SH-SY5Y (cell line): ENCODE measurements at regions not wholly inside any gene's neighbourhood (a gene's known extent, or its start where the extent isn't known, plus 50 kb on each side); places are given as distances from the start of the nearest gene placed in this dataset.
A peak's percentile ranks its signal among the peaks of the same experiment; 100 is the strongest.

ENCODE experiments used
- GATA2 ChIP-seq: IDR thresholded peaks from 2 replicates; pipeline ENCODE4 v1.6.1; 2011; ENCODE audit warnings: mild to moderate bottlenecking, low read depth, low read length
- GATA3 ChIP-seq: IDR thresholded peaks from 2 replicates; pipeline ENCODE4 v1.6.1; 2011; ENCODE audit warnings: low read depth, mild to moderate bottlenecking, low read length, moderate library complexity

DNA sequence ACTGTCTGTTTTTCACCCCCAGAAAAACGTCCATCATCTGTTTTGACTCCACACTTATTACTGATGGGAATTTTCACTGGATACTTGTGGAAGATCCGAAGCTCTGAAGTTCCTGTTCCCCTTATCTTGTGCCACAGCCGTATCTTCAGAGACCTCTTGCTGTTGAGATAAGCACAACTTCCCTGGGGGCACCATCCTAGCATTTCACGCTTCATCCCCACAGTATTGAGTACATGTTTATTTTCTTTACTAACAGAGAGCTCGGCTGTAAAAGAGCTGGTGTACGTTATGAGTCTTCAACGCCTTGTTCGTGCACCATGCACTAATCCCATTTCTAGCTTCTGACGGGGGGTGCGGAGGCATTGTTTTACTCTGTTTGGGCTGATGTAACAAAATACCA lies 813.6 kb upstream of the EEF2KMT start:
- TF ChIP-seq GATA2 (no peak), GATA3 (no peak)

DNA sequence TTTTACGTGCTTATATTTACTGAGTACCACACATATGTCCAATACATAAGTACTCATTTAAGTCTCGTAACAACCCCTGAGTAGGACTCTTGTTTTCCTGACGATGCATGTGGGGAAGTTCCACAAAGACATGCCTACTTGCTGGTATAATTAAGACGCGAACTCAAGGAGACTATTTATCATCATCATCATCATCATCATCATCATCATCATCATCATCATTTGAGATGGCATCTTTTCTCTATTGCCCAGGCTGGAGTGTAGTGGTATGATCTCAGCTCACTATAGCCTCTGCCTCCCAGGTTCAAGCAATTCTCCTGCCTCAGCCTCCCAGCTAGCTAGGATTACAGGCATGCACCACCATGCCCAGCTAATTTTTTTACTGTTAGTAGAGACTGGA lies 809.9 kb upstream of the EEF2KMT start:
- TF ChIP-seq GATA2 (no peak), GATA3 (no peak)

DNA sequence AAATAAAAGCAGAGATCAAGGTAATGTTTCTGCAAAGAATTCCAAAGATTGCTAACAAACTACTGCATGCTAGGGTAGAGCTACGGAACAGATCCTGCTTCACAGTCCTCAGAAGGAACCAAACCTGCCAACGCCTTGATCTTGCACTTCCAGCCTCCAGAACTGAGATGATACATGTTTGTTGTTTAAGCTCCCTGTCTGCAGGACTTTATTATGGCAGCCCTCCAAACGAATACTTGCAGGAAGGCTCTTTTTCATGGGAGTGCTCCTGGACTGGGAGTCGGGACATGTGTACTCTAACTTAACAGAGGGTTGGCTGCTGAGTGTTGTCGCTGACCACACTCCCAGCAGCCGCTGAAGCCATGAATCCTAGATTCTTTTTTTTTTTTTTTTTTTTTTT lies 808.8 kb upstream of the EEF2KMT start:
- no peak for TF ChIP-seq GATA3
- no peak for TF ChIP-seq GATA2

- TF ChIP-seq GATA3, result no peak
- TF ChIP-seq GATA2, result no peak
Observed at GRCh38 chr16:5905935-5906334, 808.3 kb upstream of the EEF2KMT start.

DNA sequence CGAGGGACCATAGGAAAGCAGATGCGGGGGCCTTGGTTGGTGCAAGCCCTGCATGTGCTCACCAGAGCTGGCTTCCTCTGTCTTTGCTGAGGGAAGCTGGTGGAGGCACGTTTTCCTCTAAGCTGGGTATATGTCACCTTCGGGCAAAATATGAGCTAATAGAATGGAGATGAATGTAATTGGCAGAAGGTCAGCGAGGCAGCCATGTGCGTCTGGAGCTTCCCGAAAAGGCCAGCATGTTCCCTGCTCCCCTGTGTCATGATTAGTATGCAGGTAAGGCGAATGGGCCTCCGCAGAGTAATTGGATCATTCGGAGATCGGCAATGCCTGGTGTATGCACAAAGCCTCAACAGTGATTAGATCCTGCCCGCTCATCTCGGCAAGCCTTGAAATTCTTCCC lies 806.2 kb upstream of the EEF2KMT start:
- TF ChIP-seq GATA2 (no peak), GATA3 (no peak)

- no peak for TF ChIP-seq GATA2
- no peak for TF ChIP-seq GATA3
Observed at GRCh38 chr16:5903153-5903552, 805.6 kb upstream of the EEF2KMT start.

- TF ChIP-seq GATA3 (no peak), GATA2 (no peak)
Observed at GRCh38 chr16:5900046-5900445, 802.5 kb upstream of the EEF2KMT start.

DNA sequence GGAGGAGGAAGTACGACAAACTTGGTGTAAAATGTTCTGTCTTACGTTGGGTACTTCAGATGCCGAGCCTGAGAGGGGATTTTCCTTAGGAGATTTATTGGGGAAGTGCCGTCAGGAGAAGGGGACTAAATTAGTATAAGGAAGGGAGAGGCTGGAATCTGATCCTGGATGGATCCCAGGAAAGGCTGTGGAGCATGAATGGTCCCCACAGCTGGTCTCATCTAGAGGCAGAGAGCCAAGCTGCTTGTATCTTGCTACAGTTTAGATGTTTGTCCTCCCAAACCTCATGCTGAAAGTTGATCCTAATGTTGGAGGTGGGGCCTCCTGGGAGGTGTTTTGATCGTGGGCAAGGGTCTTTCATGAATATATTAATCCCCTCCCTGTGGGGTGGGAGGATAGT lies 798.4 kb upstream of the EEF2KMT start:
- TF ChIP-seq GATA2 (no peak), GATA3 (no peak)

GRCh38 chr16:5895137-5895536 lies 797.5 kb upstream of the EEF2KMT start:
- no peak for TF ChIP-seq GATA2
- TF ChIP-seq GATA3, result no peak

GRCh38 chr16:5891296-5891695 lies 793.7 kb upstream of the EEF2KMT start:
- TF ChIP-seq GATA3, result no peak
- TF ChIP-seq GATA2, result no peak

DNA sequence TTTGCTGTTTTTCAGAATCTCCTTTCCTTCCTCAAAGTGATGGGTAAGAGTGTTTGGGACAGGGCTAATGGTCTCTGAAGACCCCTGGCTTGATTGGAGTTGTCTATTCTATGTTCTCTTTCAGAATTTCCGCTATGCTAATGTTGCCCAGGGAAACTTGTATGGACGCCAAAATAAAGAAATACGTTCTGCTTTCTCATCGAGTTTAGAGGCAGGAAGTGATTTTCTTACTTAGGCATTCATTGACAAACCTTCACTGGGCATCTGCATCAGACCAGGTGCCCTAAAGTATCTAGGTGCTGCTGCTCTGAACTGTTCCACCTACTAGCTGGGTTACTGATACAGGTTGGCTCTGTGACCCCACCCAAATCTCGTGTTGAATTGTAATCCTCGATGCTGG lies 787.9 kb upstream of the EEF2KMT start:
- TF ChIP-seq GATA3, result no peak
- TF ChIP-seq GATA2, result no peak

DNA sequence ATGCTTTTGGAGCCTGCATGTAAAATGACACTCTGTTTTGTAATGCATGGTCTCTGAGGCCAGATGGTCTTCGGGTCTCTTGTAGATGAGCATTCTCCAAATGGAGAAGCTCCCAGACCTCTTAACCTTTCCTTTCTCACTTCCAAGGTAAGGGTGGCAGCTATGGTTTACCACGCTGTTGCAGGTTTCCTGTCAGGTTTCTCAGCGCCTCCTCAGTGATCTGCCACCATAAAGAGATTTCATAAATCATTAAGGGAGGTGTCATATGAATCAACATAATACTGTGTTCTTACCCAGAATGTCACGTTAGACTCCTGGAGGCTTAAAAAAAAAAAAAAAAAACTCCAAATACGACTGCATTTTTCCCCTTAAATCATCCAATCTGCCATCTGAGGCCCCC lies 787.4 kb upstream of the EEF2KMT start:
- TF ChIP-seq GATA2 (no peak), GATA3 (no peak)

DNA sequence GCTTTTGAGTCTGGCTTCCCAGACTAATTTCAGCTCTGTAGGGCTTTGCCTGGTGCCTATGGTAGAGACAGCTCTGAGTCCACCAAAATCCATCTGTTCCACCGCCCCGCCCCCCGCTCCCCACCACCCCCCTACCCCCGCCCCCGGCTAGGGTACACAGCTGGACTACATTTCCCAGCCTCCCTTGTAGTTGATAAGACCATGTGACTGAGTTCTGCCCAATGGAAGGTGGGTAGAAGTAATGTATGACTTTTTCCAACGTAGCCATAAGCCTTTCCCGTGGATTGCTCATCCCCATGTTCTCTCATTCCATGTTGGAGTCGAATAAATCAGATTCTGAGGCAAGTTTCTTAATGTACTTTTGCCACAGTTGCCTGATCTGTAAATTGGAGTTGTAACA lies 786.7 kb upstream of the EEF2KMT start:
- no peak for TF ChIP-seq GATA2
- no peak for TF ChIP-seq GATA3

DNA sequence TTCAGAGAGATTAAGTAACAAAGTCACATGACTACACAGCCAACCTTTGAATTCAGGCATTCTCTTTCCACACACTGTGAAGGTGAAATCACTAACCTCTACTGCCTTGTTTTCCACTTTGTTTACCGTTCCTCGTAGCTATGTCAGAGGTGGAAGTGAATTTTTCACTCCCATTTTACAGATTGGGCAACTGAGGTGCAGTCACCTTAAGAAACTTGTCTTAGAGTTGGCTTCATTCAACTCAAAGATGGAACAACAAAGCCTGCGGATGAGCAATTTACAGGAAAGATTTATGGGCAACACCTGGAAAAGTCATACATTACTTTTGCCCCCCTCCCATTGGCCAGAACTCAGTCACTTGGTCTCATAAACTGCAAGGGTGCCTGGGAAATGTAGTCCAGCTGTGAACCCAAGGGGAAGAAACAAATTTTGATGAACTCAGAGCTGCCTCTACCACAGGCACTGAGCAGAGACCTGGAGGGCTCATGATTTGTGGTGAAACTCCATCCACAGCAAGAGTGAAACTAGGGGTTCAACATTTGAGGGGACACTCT lies 784.6 kb upstream of the EEF2KMT start:
- TF ChIP-seq GATA2, result no peak
- TF ChIP-seq GATA3, result no peak

- no peak for TF ChIP-seq GATA3
- no peak for TF ChIP-seq GATA2
Observed at GRCh38 chr16:5875416-5875815, 777.8 kb upstream of the EEF2KMT start.

DNA sequence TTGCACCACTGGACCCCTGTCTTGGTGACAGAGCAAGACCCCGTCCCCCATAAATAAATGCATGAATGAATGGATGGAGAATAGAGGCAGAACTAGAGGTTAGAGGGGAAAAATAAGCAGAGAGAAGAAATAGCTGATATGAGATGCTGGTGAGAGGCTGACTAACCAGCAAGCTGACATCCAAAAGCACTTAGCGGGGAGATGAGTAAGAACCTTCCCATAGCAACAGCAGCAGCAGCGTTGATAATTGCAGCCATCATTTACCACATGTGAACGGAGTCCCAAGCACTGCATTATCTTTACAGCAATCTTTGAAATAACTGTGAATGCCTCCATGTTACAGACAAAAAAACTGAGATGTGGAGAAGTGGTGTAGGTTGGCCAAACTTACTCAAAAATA lies 777.3 kb upstream of the EEF2KMT start:
- peak; percentile 30; the same call in 1 of the 2 replicates for TF ChIP-seq GATA2
- TF ChIP-seq GATA3, result no peak

- TF ChIP-seq GATA3 (no peak), GATA2 (no peak)
Observed at GRCh38 chr16:5873221-5873620, 775.6 kb upstream of the EEF2KMT start.
